RWPE1 (cell line): ENCODE measurements at regions not wholly inside any gene's neighbourhood (a gene's known extent, or its start where the extent isn't known, plus 50 kb on each side); places are given as distances from the start of the nearest gene placed in this dataset.

Experiments
- CTCF ChIA-PET: fragments of 350-600 bp; sonication (Branson Sonifier 250); formaldehyde crosslinking; extraction: SDS; loops from one replicate; lab custom pipeline; 2021; lab: Yijun Ruan, JAX
- POLR2A ChIA-PET: fragments of 400-600 bp; formaldehyde crosslinking; extraction: SDS; loops from one replicate; lab custom pipeline; 2020; ENCODE audit warnings: antibody characterized with exemption; ENCODE audit not compliant: low non-redundant PET; lab: Yijun Ruan, JAX
- DNase-seq: peaks from one replicate; pipeline ENCODE4 v3.0.0; 2012; ENCODE audit warnings: low spot score
- H3K27ac ChIP-seq: fragments of 450-650 bp; 2 replicates; pipeline ENCODE4 v1.5.1; 2017
- CTCF ChIP-seq: fragments of 450-650 bp; conservative IDR thresholded peaks from 2 replicates; pipeline ENCODE4 v1.5.1; 2017; ENCODE audit warnings: low read depth, mild to moderate bottlenecking

GRCh38 chr4:116598980-116599789 lies 486.2 kb downstream of the TRAM1L1 start:
- no peak for DNase-seq
- no peak for TF ChIP-seq CTCF
- CTCF ChIA-PET = no interaction called here
- H3K27ac ChIP-seq = no peak overlapping the region
- POLR2A ChIA-PET = no interaction called here

GRCh38 chr4:116598155-116598979 lies 487.0 kb downstream of the TRAM1L1 start:
- TF ChIP-seq CTCF = no peak
- CTCF ChIA-PET = no interaction called here
- DNase-seq = no peak
- no peak overlapping the region for H3K27ac ChIP-seq
- POLR2A ChIA-PET = no interaction called here

- H3K27ac ChIP-seq = no peak overlapping the region
- ChIA-PET POLR2A (no interaction called here), CTCF (no interaction called here)
- no peak for DNase-seq
- no peak for TF ChIP-seq CTCF
These were observed 494.7 kb downstream of the TRAM1L1 start for GRCh38 chr4:116590648-116591047.

- no peak for TF ChIP-seq CTCF
- CTCF ChIA-PET = no interaction called here
- no peak overlapping the region for H3K27ac ChIP-seq
- POLR2A ChIA-PET = no interaction called here
- no peak for DNase-seq
These were observed 496.6 kb downstream of the TRAM1L1 start for GRCh38 chr4:116588783-116589182.

- ChIA-PET POLR2A (no interaction called here), CTCF (no interaction called here)
- H3K27ac ChIP-seq = no peak overlapping the region
- no peak for TF ChIP-seq CTCF
- no peak for DNase-seq
These were observed 500.1 kb downstream of the TRAM1L1 start for GRCh38 chr4:116585246-116585645.

- CTCF ChIA-PET = no interaction called here
- H3K27ac ChIP-seq = no peak overlapping the region
- DNase-seq = no peak
- POLR2A ChIA-PET = no interaction called here
- TF ChIP-seq CTCF = no peak
These were observed 508.1 kb downstream of the TRAM1L1 start for GRCh38 chr4:116577321-116577720.
